ENCODE measurements at regions not wholly inside any gene's neighbourhood (a gene's known extent, or its start where the extent isn't known, plus 50 kb on each side); places are given as distances from the start of the nearest gene placed in this dataset.

- H3K27me3 ChIP-seq = no peaks in the 10 kb centered on the region
- TF ChIP-seq CTCF (IDR thresholded peaks at IDR 0.05) = no peak
- no peak for ATAC-seq
- H3K4me1 ChIP-seq = no peaks in the 10 kb centered on the region
- H3K9me3 ChIP-seq = no peaks in the 10 kb centered on the region
- no peak overlapping the region for H3K27ac ChIP-seq
- no peak for DNase-seq
- intact Hi-C loops (cut with DNase I) = no loop called here
- no peaks in the 10 kb centered on the region for H3K36me3 ChIP-seq
- FAIRE-seq = no peak
- 73 to 83% methylated on average over 1 of the region's 1 CpG for WGBS, 2 donors
- H3K4me3 ChIP-seq = no peak overlapping the region
Measured at GRCh38 chr14:44109036-44109435, 398.0 kb downstream of the FSCB start.

- no peak for TF ChIP-seq CTCF (IDR thresholded peaks at IDR 0.05)
- WGBS, 2 donors = 80 to 100% methylated on average over 1 of the region's 1 CpG
- H3K9me3 ChIP-seq = no peaks in the 10 kb centered on the region
- no peak for ATAC-seq
- H3K27ac ChIP-seq = no peak overlapping the region
- no peak overlapping the region for H3K4me3 ChIP-seq
- H3K36me3 ChIP-seq = no peaks in the 10 kb centered on the region
- intact Hi-C loops (cut with DNase I) = no loop called here
- no peak for DNase-seq
- H3K27me3 ChIP-seq = no peaks in the 10 kb centered on the region
- FAIRE-seq = no peak
- no peaks in the 10 kb centered on the region for H3K4me1 ChIP-seq
Measured at GRCh38 chr14:44108601-44109000, 398.5 kb downstream of the FSCB start.

- H3K9me3 ChIP-seq = no peaks in the 10 kb centered on the region
- ATAC-seq (no peak), FAIRE-seq (no peak), DNase-seq (no peak)
- intact Hi-C loops (cut with DNase I) = no loop called here
- WGBS, 2 donors = 49 to 67% methylated on average over 1 of the region's 1 CpG
- no peaks in the 10 kb centered on the region for H3K36me3 ChIP-seq
- H3K27me3 ChIP-seq = no peaks in the 10 kb centered on the region
- no peak for TF ChIP-seq CTCF (IDR thresholded peaks at IDR 0.05)
- H3K27ac ChIP-seq = no peak overlapping the region
- H3K4me3 ChIP-seq = no peak overlapping the region
- H3K4me1 ChIP-seq = no peaks in the 10 kb centered on the region
Measured at GRCh38 chr14:44107156-44107555, 399.9 kb downstream of the FSCB start.

GRCh38 chr14:44099743-44100488 lies 407.2 kb downstream of the FSCB start:
- Histone ChIP-seq H3K4me1 (no peaks in the 10 kb centered on the region), H3K36me3 (no peaks in the 10 kb centered on the region), H3K9me3 (no peaks in the 10 kb centered on the region), H3K4me3 (no peak overlapping the region), H3K27ac (no peak overlapping the region), H3K27me3 (no peaks in the 10 kb centered on the region)
- no peak for FAIRE-seq
- no peak for ATAC-seq
- intact Hi-C loops (cut with DNase I) = no loop called here
- no peak for TF ChIP-seq CTCF (IDR thresholded peaks at IDR 0.05)
- DNase-seq = no peak
- WGBS, 2 donors = 61 to 87% methylated on average over 1 of the region's 1 CpG

- DNase-seq (no peak), ATAC-seq (no peak), FAIRE-seq (no peak)
- Histone ChIP-seq H3K4me1 (no peaks in the 10 kb centered on the region), H3K27ac (no peak overlapping the region), H3K9me3 (no peaks in the 10 kb centered on the region), H3K4me3 (no peak overlapping the region), H3K27me3 (no peaks in the 10 kb centered on the region), H3K36me3 (no peaks in the 10 kb centered on the region)
- no peak for TF ChIP-seq CTCF (IDR thresholded peaks at IDR 0.05)
- intact Hi-C loops (cut with DNase I) = no loop called here
- WGBS, 2 donors = 49 to 69% methylated on average over 2 of the region's 2 CpGs
Measured at GRCh38 chr14:44081146-44081545, 425.9 kb downstream of the FSCB start.

Data from pancreas (tissue), 10 donors.